GM21528 (cell line): ENCODE measurements at regions not wholly inside any gene's neighbourhood (a gene's known extent, or its start where the extent isn't known, plus 50 kb on each side); places are given as distances from the start of the nearest gene placed in this dataset.
"Not testable (repeated sequence)": the region's sequence is repeated elsewhere in the genome, so short reads cannot be mapped to it uniquely, and the experiment has no call there.

Experiments used
- ATAC-seq: cut with Tn5 transposase; IDR thresholded peaks from one replicate; pipeline ENCODE4 v1.9.1; 2021; ENCODE audit warnings: mild to moderate bottlenecking, moderate library complexity; ENCODE audit not compliant: unreplicated experiment, low FRiP score

- ATAC-seq = no peak
These were observed 124.6 kb downstream of the ARRDC4 start for GRCh38 chr15:98085003-98085639.

- peak; percentile 61 for ATAC-seq
These were observed 127.9 kb downstream of the ARRDC4 start for GRCh38 chr15:98088307-98088945.

- not testable (repeated sequence) for ATAC-seq
These were observed 128.8 kb downstream of the ARRDC4 start for GRCh38 chr15:98089352-98089751.

GRCh38 chr15:98097986-98098385 is 137.5 kb downstream of the ARRDC4 start:
- ATAC-seq = not testable (repeated sequence)

- ATAC-seq = not testable (repeated sequence)
These were observed 140.1 kb downstream of the ARRDC4 start for GRCh38 chr15:98100606-98101005.

GRCh38 chr15:98103570-98103969 is 143.1 kb downstream of the ARRDC4 start:
- no peak for ATAC-seq

GRCh38 chr15:98104386-98105151 is 144.1 kb downstream of the ARRDC4 start:
- ATAC-seq = not testable (repeated sequence)

GRCh38 chr15:98106615-98107194 is 146.2 kb downstream of the ARRDC4 start:
- not testable (repeated sequence) for ATAC-seq

- ATAC-seq = no peak
These were observed 151.3 kb downstream of the ARRDC4 start for GRCh38 chr15:98111806-98112205.

- ATAC-seq = no peak
These were observed 152.8 kb downstream of the ARRDC4 start for GRCh38 chr15:98113327-98113726.

GRCh38 chr15:98120561-98120960 is 160.1 kb downstream of the ARRDC4 start:
- no peak for ATAC-seq

- no peak for ATAC-seq
These were observed 161.0 kb downstream of the ARRDC4 start for GRCh38 chr15:98121536-98121935.

GRCh38 chr15:98121957-98122356 is 161.5 kb downstream of the ARRDC4 start:
- no peak for ATAC-seq

GRCh38 chr15:98123297-98123696 is 162.8 kb downstream of the ARRDC4 start:
- no peak for ATAC-seq

GRCh38 chr15:98123834-98124233 is 163.3 kb downstream of the ARRDC4 start:
- no peak for ATAC-seq

GRCh38 chr15:98124581-98124980 is 164.1 kb downstream of the ARRDC4 start:
- no peak for ATAC-seq

- no peak for ATAC-seq
These were observed 166.0 kb downstream of the ARRDC4 start for GRCh38 chr15:98126326-98127085.

- no peak for ATAC-seq
These were observed 167.1 kb downstream of the ARRDC4 start for GRCh38 chr15:98127586-98127985.

- no peak for ATAC-seq
These were observed 171.4 kb downstream of the ARRDC4 start for GRCh38 chr15:98131924-98132323.

- no peak for ATAC-seq
These were observed 174.4 kb downstream of the ARRDC4 start for GRCh38 chr15:98134905-98135304.
